ENCODE measurements at regions not wholly inside any gene's neighbourhood (a gene's known extent, or its start where the extent isn't known, plus 50 kb on each side); places are given as distances from the start of the nearest gene placed in this dataset.
"Not testable (repeated sequence)": the region's sequence is repeated elsewhere in the genome, so short reads cannot be mapped to it uniquely, and the experiment has no call there.

- no peak for DNase-seq (ENCODE audit: low read depth)
- no peak overlapping the region for H3K4me3 ChIP-seq (replicated peaks; ENCODE audit: low read depth, low read length)
- no peak for TF ChIP-seq CTCF (IDR thresholded peaks at IDR 0.05; ENCODE audit: low read length, missing control alignments)
Observed at GRCh38 chr1:229132106-229132443, 138.8 kb upstream of the RAB4A start.

- TF ChIP-seq CTCF (IDR thresholded peaks at IDR 0.05; ENCODE audit: low read length, missing control alignments): no peak
- no peak for DNase-seq (ENCODE audit: low read depth)
- no peak overlapping the region for H3K4me3 ChIP-seq (replicated peaks; ENCODE audit: low read depth, low read length)
Observed at GRCh38 chr1:229132706-229133105, 138.2 kb upstream of the RAB4A start.

GRCh38 chr1:229133151-229133550 is 137.8 kb upstream of the RAB4A start:
- TF ChIP-seq CTCF (IDR thresholded peaks at IDR 0.05; ENCODE audit: low read length, missing control alignments): no peak
- H3K4me3 ChIP-seq (replicated peaks; ENCODE audit: low read depth, low read length): no peak overlapping the region
- no peak for DNase-seq (ENCODE audit: low read depth)

GRCh38 chr1:229133811-229134210 is 137.1 kb upstream of the RAB4A start:
- no peak for DNase-seq (ENCODE audit: low read depth)
- no peak overlapping the region for H3K4me3 ChIP-seq (replicated peaks; ENCODE audit: low read depth, low read length)
- no peak for TF ChIP-seq CTCF (IDR thresholded peaks at IDR 0.05; ENCODE audit: low read length, missing control alignments)

- not testable (repeated sequence) for DNase-seq (ENCODE audit: low read depth); H3K4me3 ChIP-seq (replicated peaks; ENCODE audit: low read depth, low read length)
Observed at GRCh38 chr1:229134381-229135217, 136.3 kb upstream of the RAB4A start.

- DNase-seq (ENCODE audit: low read depth): no peak
- TF ChIP-seq CTCF (IDR thresholded peaks at IDR 0.05; ENCODE audit: low read length, missing control alignments): no peak
- no peak overlapping the region for H3K4me3 ChIP-seq (replicated peaks; ENCODE audit: low read depth, low read length)
Observed at GRCh38 chr1:229135773-229136172, 135.1 kb upstream of the RAB4A start.

GRCh38 chr1:229136822-229137221 is 134.1 kb upstream of the RAB4A start:
- TF ChIP-seq CTCF (IDR thresholded peaks at IDR 0.05; ENCODE audit: low read length, missing control alignments): no peak
- no peak overlapping the region for H3K4me3 ChIP-seq (replicated peaks; ENCODE audit: low read depth, low read length)
- DNase-seq (ENCODE audit: low read depth): no peak
